Endodermal cell (in vitro differentiated cells): ENCODE measurements at regions not wholly inside any gene's neighbourhood (a gene's known extent, or its start where the extent isn't known, plus 50 kb on each side); places are given as distances from the start of the nearest gene placed in this dataset.

Experiments
- DNase-seq: peaks from one replicate; pipeline ENCODE4 v3.0.0-alpha.2; 2017
- H3K27ac ChIP-seq: 2 replicates; pipeline ENCODE4 v1.5.1; 2013; ENCODE audit warnings: mild to moderate bottlenecking, low read depth, low read length, moderate library complexity
- H3K27me3 ChIP-seq: 2 replicates; pipeline ENCODE4 v1.6.1; 2013; ENCODE audit warnings: mild to moderate bottlenecking, low read length, moderate library complexity; ENCODE audit not compliant: insufficient read depth, control insufficient read depth, poor library complexity, severe bottlenecking
- H3K36me3 ChIP-seq: 2 replicates; pipeline ENCODE4 v1.7.0; 2013; ENCODE audit warnings: mild to moderate bottlenecking, low read length, moderate library complexity; ENCODE audit not compliant: control insufficient read depth, insufficient read depth
- H3K4me1 ChIP-seq: one replicate; pipeline ENCODE4 v1.7.0; 2013; ENCODE audit warnings: low read length; ENCODE audit not compliant: control insufficient read depth, insufficient read depth
- H3K4me3 ChIP-seq: 2 replicates; pipeline ENCODE4 v1.5.1; 2013; ENCODE audit warnings: mild to moderate bottlenecking, low read length, moderate library complexity
- H3K9ac ChIP-seq: 2 replicates; pipeline ENCODE4 v1.6.1; 2013; ENCODE audit warnings: mild to moderate bottlenecking, low read length, moderate library complexity; ENCODE audit not compliant: poor library complexity, severe bottlenecking; ENCODE audit errors: extremely low read depth
- H3K9me3 ChIP-seq: 2 replicates; pipeline ENCODE4 v1.6.1; 2013; ENCODE audit warnings: mild to moderate bottlenecking, low read length, moderate library complexity; ENCODE audit not compliant: control insufficient read depth
- H3K27ac Mint-ChIP-seq: 2 replicates; pipeline ENCODE4 v1.8.0; 2020; ENCODE audit warnings: mixed read lengths
- H3K27me3 Mint-ChIP-seq: 2 replicates; pipeline ENCODE4 v1.8.0; 2021; ENCODE audit warnings: mild to moderate bottlenecking, mixed read lengths; ENCODE audit not compliant: insufficient read depth
- H3K36me3 Mint-ChIP-seq: 2 replicates; pipeline ENCODE4 v1.8.0; 2020; ENCODE audit warnings: low read depth, mixed read lengths
- H3K4me1 Mint-ChIP-seq: 2 replicates; pipeline ENCODE4 v1.8.0; 2020; ENCODE audit warnings: mixed read lengths
- H3K4me3 Mint-ChIP-seq: 2 replicates; pipeline ENCODE4 v1.8.0; 2020; ENCODE audit warnings: mild to moderate bottlenecking, moderate library complexity, mixed read lengths
- H3K9me3 Mint-ChIP-seq: 2 replicates; pipeline ENCODE4 v1.8.0; 2020; ENCODE audit warnings: mild to moderate bottlenecking, mixed read lengths
- CTCF ChIP-seq: fragments of 200-600 bp; sonication (generic); conservative IDR thresholded peaks from 2 replicates; pipeline ENCODE4 v1.5.0; 2021; ENCODE audit warnings: antibody characterized with exemption, mild to moderate bottlenecking
- WGBS, 2 experiments: methylation state at CpG; one replicate each; pipeline versions ENCODE4 v1.1.5 to v1.1.7; 2013; ENCODE audit warnings: missing lambda C conversion rate in 2 of 2, mixed read lengths in 1 of 2; ENCODE audit not compliant: insufficient coverage in 1 of 2, insufficient read length in 1 of 2; 5-methylcytosine and 5-hydroxymethylcytosine counted together

GRCh38 chr18:22630980-22631379 is 213.3 kb upstream of the CTAGE1 start:
- H3K9me3 ChIP-seq: no peaks in the 10 kb centered on the region
- no peak overlapping the region for H3K4me3 Mint-ChIP-seq
- no peaks in the 10 kb centered on the region for H3K36me3 Mint-ChIP-seq
- H3K9me3 Mint-ChIP-seq: peaks cover 1% of the 10 kb centered on the region
- no peaks in the 10 kb centered on the region for H3K27me3 Mint-ChIP-seq
- H3K27ac Mint-ChIP-seq: no peak overlapping the region
- no peaks in the 10 kb centered on the region for H3K27me3 ChIP-seq
- H3K4me1 Mint-ChIP-seq: no peaks in the 10 kb centered on the region
- no peaks in the 10 kb centered on the region for H3K4me1 ChIP-seq
- H3K4me3 ChIP-seq: no peak overlapping the region
- no CpG with 5 or more reads among the region's 2 CpGs for WGBS, 2 experiments
- no peak for TF ChIP-seq CTCF
- no peak overlapping the region for H3K27ac ChIP-seq
- no peaks in the 10 kb centered on the region for H3K36me3 ChIP-seq
- no peak overlapping the region for H3K9ac ChIP-seq
- DNase-seq: no peak

- no peak for TF ChIP-seq CTCF
- no peak overlapping the region for H3K9ac ChIP-seq
- no peak overlapping the region for H3K27ac ChIP-seq
- 86 to 100% methylated on average over 1 to 4 of the region's 4 CpGs for WGBS, 2 experiments
- DNase-seq: no peak
- no peak overlapping the region for H3K4me3 ChIP-seq
- H3K9me3 ChIP-seq: no peaks in the 10 kb centered on the region
- Mint-ChIP-seq H3K4me1 (no peaks in the 10 kb centered on the region), H3K27ac (no peak overlapping the region), H3K27me3 (no peaks in the 10 kb centered on the region), H3K9me3 (peaks cover 8% of the 10 kb centered on the region), H3K4me3 (no peak overlapping the region), H3K36me3 (no peaks in the 10 kb centered on the region)
- H3K4me1 ChIP-seq: no peaks in the 10 kb centered on the region
- no peaks in the 10 kb centered on the region for H3K27me3 ChIP-seq
- no peaks in the 10 kb centered on the region for H3K36me3 ChIP-seq
These were observed 214.5 kb upstream of the CTAGE1 start for GRCh38 chr18:22632191-22632590.

GRCh38 chr18:22634464-22634863 is 216.7 kb upstream of the CTAGE1 start:
- WGBS, 2 experiments: 91 to 94% methylated on average over 2 to 3 of the region's 3 CpGs

More at GRCh38 chr18:22634464-22634863, 216.7 kb upstream of the CTAGE1 start:
- H3K36me3 ChIP-seq: no peaks in the 10 kb centered on the region
- Mint-ChIP-seq H3K36me3 (no peaks in the 10 kb centered on the region), H3K27me3 (peaks cover 6% of the 10 kb centered on the region), H3K4me3 (no peak overlapping the region), H3K4me1 (no peaks in the 10 kb centered on the region), H3K9me3 (peaks cover 8% of the 10 kb centered on the region), H3K27ac (no peak overlapping the region)
- no peak for TF ChIP-seq CTCF
- no peaks in the 10 kb centered on the region for H3K9me3 ChIP-seq
- no peak for DNase-seq
- H3K4me1 ChIP-seq: no peaks in the 10 kb centered on the region
- no peak overlapping the region for H3K9ac ChIP-seq
- H3K27me3 ChIP-seq: no peaks in the 10 kb centered on the region
- no peak overlapping the region for H3K4me3 ChIP-seq
- no peak overlapping the region for H3K27ac ChIP-seq
